C4-2B (cell line): ENCODE measurements at regions not wholly inside any gene's neighbourhood (a gene's known extent, or its start where the extent isn't known, plus 50 kb on each side); places are given as distances from the start of the nearest gene placed in this dataset.

Experiments
- ZFX ChIP-seq: fragments of 450-650 bp; IDR thresholded peaks from 2 replicates; pipeline ENCODE4 v1.6.1; 2017
- TF ChIP-seq, protein P1 (sequence below): fragments of 450-650 bp; conservative IDR thresholded peaks from 2 replicates; pipeline ENCODE4 v1.5.1; 2017; ENCODE audit warnings: mild to moderate bottlenecking

- TF ChIP-seq, protein P1, sequence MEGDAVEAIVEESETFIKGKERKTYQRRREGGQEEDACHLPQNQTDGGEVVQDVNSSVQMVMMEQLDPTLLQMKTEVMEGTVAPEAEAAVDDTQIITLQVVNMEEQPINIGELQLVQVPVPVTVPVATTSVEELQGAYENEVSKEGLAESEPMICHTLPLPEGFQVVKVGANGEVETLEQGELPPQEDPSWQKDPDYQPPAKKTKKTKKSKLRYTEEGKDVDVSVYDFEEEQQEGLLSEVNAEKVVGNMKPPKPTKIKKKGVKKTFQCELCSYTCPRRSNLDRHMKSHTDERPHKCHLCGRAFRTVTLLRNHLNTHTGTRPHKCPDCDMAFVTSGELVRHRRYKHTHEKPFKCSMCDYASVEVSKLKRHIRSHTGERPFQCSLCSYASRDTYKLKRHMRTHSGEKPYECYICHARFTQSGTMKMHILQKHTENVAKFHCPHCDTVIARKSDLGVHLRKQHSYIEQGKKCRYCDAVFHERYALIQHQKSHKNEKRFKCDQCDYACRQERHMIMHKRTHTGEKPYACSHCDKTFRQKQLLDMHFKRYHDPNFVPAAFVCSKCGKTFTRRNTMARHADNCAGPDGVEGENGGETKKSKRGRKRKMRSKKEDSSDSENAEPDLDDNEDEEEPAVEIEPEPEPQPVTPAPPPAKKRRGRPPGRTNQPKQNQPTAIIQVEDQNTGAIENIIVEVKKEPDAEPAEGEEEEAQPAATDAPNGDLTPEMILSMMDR = no peak
- no peak for TF ChIP-seq ZFX
Observed at GRCh38 chr12:67447180-67447579, 178.0 kb downstream of the CAND1 start.
